NCI-H82 treated with DMSO at 0.1 percent for 48 hours (cell line): ENCODE measurements at regions not wholly inside any gene's neighbourhood (a gene's known extent, or its start where the extent isn't known, plus 50 kb on each side); places are given as distances from the start of the nearest gene placed in this dataset.
"Not testable (repeated sequence)": the region's sequence is repeated elsewhere in the genome, so short reads cannot be mapped to it uniquely, and the experiment has no call there.

Experiments
- DNase-seq: peaks from one replicate; lab custom pipeline; 2025; ENCODE audit not compliant: unreplicated experiment; lab: John Stamatoyannopoulos, UW

DNA sequence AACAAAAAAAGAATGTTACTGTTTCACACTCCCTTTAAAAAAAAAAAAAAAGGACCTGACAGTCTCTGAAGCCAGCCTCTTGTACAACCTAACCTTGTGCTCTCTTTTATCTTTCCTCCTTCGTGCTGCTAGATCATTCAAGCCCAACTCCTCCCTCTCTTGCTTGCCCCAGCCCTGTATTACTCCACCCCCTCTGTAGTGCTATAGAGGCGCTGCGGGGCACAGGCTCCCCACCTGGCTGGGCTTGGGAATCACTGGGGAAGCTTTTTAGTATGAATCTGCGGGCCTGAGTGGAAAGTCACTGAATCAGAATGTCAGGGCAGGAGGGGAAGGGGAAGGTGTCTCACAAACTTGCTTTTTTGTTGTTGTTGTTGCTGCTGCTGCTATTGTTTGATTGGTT, 383.7 kb upstream of the CAMK1G start:
- peak; percentile 5 for DNase-seq

DNA sequence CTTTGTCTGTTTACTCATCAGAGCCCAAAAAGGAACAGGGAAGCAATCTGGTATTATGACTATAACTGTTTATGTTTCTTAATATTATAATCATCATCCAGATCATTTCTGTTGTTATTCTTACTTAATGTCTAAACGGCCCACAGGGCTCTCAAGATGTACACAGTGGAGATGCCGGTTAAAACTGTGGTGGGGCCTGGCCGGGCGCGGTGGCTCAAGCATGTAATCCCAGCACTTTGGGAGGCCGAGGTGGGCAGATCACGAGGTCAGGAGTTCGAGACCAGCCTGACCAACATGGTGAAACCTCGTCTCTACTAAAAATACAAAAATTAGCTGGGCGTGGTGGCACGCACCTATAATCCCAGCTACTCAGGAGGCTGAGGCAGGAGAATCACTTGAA, 381.2 kb upstream of the CAMK1G start:
- not testable (repeated sequence) for DNase-seq

DNA sequence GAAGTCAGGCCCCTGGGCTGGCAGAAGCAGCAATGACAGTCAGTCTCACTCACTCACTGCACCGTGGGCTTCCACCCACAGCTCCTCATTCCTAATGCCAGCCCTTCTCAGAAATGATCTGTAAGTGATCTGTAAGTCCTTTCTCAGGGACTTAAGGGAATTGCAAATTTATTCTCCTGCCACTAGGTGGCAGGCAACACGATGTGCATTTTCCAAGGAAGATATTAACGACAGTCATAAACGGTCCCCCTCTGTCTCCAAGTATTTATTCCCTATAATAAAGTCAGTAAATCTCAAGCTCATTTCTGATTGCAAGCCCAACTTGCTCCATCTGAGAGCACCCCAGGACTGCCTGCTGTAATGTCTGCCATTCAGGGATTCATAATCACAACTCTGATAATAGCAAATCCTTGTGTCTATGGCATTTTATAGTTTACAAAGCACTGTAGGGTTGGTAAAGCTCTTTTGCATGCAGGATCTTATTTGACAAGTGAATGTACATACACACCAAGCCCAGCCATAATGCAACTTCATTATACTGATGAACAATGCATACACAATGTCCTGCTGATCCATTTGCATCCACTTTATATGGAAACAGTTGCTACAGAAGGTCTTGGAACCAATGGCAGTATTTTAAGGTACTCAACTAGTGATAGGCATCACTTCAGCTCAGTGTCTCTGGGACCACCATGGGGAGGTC, 380.5 kb upstream of the CAMK1G start:
- DNase-seq: peak; percentile 29

DNA sequence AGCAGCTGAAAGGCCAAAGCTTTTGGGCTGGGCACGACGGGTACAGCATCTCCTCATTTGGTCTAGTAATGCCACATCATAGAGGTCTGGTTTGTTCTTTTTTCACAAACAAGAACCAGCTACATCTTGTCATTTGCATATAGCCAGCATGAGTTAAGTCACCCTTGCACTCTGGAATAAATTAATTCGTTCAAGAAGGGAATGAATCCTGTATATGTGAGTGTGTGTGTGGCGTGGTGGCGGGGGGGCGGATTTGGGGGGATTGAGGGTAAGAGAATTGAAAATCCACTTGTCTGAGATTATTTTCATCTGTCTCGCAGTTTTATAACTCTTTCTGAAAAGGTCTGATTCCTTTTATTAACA, 380.0 kb upstream of the CAMK1G start:
- DNase-seq: no peak

DNA sequence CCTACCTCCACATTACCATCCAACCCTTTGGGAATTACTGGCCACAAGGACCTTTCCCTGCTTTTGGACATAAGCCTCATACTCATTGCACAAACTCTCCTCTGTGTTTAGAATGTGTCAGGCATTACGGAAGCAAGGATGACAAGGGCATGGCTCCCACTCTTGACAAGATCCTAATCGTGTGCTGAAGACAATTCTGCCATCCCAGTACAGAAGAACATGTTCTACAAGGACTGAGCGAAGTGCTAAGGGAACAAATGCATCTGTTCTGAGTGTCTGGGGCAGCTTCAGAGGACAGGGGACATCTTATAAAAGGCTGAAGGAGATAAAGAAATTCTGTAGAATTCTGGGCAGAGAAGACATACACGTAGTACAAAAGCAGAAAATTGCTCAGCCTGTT, 378.5 kb upstream of the CAMK1G start:
- DNase-seq: no peak

DNA sequence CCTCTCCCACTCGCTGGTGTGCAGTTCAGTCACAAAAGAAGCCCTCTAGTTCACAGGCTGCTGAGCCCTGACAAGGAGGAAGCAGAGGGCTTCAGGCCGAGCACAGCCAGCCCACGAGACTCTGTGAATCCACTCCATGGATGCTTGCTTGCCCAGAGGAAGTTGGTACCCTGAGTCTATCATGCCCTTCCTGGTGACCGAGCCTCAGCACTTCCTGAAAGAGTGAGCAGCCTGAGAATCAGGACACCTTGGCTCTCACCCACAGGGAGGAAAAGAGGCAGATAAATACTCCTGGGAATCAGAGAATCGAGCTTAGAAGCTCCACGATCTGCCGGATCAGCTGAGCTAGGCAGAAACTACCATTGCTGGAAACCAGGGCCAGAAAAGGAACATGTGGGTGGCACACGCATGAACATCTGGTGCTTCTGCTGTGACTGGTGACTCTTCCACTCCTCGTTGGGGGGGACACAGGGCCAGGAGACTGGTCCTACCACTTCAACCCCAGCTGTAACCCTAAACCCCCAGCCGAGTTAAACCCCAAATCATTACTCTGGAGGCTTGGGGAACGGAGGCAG, 376.3 kb upstream of the CAMK1G start:
- no peak for DNase-seq

DNA sequence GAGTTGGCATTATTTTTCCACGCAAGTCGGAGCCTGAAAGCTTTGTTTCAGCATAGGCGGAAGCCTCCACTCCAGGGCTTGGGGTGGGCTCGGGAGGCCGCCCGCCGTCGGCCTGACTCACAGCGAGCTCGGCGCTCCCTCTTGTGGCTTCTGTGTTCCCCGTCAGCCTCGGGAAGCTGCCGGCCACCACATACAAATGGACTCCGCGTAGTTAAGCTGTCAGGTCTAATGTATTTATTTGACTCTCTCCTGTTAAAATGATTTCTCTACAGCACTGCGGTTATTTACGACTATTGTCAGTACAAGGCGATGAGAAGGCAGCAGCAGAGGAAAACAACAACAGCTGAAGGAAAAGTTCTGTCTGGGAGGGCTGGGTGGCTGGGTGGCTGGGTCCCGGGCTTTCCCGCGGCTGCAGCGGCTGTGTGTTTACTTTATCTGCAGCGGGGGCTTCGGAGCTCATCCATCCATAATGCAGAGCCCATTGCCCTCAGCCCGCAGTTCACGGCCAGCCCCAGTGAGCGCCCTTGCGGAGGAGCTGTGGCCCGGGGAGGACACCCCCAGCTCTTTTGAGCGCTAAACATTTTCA, 375.7 kb upstream of the CAMK1G start:
- peak; percentile 61 for DNase-seq

DNA sequence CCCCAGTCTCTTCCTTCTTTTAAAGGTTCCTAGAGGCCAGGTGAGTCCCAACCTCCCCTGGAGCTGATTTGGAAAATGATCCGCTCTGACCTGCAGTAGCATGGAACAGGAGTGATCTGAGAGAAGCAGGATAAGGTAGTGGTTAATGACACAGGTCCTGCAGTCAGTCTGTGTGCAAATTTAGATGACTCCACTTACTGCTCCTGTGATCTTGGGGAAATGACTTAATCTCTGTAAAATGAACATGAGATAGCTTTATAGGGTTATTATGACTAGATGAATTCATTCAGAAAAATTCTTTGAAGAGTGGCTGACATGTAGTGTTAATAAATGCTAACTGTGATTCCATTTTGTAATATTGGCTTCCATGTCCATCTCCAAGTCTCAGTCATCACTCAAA, 374.9 kb upstream of the CAMK1G start:
- DNase-seq: no peak

DNA sequence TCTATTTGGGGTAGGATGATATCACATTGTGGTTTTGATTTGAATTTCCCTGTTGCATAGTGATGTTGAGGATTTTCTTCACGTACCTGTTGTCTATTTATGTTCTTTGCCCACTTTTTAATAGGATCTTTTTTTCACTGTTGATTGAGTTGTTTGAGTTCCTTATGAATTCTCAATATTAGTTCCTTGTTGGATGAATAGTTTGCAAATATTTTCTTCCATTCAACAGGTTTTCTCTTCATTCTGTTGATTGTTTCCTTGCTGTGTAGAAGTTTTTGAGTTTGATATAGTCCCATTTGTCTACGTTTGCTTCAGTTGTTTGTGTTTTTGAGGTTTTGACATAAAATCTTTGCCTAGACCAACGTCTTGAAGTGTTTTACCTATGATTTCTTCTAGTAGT, 369.5 kb upstream of the CAMK1G start:
- DNase-seq: no peak

DNA sequence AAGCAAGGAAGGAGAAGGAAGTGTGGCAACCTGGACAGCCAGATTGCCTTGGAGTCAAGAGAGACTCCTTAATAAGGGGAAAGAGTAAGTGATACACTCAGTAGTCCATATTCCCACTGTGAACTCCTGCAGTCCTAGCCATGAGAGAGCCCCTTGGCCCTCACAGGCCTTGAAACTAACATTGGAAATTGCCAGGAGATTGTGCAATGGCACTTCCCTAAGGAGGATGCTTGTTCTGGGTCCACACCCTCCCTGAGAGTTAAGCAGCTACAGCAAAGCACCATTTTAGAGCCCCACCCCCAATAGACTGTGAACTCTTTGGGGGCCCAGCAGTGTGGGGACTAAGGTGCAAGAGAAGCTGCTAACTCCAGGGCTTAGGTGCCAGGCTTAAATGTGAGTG, 367.7 kb upstream of the CAMK1G start:
- DNase-seq: no peak

DNA sequence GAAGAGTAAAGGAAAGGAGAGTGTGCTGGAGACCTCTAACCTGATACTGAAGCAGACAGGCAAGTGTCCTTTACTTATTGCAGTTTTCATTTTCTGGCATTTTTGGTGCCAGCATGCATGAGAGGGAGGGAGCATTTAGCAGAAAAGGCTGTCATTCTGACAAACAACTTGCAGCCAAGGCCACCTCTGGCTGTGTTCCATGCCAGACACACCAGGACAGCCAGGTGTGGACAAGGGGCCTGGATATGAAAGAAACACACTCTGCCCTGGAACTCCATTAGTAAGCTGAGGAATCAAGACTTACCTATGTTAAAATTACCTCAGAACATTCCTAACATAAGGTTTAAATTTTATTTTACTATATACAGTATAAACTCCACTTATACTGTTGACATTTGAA, 365.4 kb upstream of the CAMK1G start:
- no peak for DNase-seq

DNA sequence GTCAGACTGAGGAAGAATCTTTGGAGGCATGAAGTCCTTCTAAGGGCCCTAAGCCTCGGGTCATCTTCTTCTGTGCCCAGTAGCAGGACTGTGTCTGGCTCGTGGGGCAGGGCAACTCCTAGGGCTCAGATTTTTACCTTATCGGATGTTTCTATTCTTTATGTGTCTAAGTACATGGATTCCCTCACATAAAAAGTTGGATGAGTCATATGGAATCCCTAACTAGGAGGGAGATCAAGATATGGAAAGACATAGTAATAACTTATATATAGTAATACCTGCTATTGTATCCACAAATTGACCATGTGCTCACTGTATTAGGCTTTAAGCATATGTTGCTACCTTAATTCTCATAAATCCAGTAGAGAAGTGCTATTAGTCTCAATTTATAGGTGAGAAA, 364.5 kb upstream of the CAMK1G start:
- DNase-seq: no peak

DNA sequence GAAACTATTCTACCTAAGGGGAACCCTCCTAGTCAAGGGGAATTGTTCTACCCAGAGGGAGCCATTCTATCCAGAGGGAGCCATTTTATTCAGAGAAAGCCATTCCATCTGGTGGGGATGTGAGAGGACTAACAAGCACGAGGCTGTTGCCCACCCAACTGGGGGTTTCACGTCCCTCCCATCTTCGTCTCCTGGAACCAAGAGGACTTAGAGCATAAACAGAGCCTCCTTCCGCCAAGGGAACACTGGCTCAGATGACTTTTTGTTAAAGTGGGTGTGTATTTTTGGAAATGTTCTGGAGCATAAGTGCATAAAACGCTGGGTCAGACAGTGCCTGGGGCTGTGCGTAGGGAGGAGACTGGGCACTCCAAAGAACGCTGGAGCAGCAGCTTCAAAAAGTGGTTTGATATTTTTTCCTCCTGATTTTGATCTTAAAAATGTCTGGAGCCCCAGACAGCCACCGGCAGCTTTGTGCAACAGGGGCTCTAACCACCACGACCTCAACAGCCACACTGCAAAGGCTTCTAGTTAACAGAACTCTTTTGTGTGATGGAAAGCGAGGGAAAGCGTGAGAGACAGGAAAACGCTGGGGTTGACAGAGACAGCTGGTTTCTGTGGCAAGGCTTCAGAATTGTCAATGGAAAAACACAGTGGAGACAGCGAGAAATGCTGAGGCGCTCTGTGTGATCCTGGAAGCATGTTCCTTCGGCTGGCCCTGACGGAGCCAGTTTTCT, 363.6 kb upstream of the CAMK1G start:
- no peak for DNase-seq

DNA sequence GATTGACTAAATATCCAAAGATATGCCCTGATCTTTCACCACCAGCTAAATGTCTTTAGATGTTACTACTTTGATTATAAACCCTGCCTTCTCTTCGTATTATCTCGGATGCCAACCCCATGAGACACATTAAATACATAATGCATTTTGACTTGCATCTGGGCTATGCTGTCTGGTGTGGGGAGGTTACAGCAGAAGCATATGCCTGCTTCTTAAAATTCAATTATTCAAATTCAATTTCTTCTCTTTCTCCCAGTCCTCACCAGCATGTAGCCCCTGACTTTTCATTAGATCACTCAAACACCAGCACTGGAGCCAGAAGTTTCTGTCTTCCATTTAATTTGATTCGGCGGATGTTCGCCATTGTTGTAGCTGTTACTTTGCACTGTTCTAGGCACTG, 360.7 kb upstream of the CAMK1G start:
- no peak for DNase-seq

DNA sequence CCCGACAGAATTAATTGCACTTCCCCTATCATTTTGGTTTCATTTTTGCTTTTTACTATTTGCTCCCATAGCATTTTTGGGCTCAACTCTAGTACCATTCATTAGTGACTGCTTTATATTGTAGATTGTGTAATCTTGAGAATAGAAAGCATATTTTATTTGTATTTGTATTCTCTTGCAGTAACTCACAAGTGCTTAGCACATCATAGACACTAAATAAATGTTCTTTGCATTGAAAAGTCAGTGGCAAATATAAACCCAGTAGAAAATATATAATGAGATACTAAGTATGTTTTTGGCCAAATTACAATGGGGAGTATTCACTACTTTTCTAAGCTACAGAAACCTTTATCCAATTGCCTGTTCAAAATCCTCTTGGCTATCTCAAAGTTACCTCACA, 359.7 kb upstream of the CAMK1G start:
- no peak for DNase-seq

DNA sequence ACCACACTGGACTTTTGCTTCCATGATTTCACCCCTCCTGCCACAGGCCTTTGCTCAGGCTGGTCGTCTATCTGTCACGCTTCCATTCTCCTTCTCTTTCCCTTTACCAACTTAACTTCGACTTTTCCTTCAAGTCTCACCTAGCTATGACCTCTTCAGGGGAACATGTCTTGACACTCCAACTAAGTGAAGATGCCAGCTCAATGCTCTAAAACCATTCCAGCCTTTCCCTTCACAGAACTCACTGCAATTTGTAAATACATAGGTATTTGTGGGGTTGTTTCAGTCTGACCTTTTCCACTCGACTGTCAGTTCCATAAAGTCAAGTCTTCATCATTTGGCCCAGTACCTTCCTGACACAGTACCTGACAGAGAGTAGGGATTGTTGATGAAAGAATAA, 358.6 kb upstream of the CAMK1G start:
- DNase-seq: no peak

DNA sequence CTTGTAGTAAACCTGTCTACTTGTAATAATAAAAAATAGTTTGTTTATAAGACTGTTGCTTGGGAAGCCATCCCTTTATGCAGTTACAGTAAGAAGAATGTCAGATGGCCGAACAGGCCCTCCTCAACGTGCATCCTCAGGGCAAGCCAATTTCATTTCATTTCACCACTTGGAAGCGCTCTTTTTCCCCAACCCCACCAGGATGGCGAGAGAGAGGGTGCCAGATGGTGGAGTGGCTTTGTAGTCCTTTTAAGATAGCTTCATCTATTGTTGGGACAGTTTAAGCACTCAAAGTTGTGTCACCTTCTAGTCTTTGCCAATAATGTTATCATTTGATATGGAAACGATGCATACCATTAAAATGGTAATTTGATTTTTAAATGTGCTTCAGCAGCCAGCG, 356.3 kb upstream of the CAMK1G start:
- DNase-seq: no peak

DNA sequence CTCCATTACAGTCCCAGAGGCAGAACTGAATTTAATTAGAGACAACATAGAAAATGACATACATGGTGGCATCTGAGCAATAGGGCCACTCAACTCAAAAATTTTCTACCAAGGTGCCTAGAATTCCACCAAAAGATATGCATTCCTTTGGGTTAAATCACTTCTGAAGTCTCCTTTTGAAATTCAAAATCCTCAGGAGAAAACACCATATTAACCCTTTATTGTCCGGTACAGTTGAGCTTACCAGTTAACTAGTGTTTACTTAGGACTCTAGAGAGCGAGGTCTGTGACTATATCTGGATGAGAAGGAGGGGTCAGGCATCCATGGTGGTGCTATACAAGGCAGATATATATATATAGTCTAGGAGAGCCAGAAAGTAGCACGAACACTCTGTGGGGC, 355.6 kb upstream of the CAMK1G start:
- DNase-seq: no peak

DNA sequence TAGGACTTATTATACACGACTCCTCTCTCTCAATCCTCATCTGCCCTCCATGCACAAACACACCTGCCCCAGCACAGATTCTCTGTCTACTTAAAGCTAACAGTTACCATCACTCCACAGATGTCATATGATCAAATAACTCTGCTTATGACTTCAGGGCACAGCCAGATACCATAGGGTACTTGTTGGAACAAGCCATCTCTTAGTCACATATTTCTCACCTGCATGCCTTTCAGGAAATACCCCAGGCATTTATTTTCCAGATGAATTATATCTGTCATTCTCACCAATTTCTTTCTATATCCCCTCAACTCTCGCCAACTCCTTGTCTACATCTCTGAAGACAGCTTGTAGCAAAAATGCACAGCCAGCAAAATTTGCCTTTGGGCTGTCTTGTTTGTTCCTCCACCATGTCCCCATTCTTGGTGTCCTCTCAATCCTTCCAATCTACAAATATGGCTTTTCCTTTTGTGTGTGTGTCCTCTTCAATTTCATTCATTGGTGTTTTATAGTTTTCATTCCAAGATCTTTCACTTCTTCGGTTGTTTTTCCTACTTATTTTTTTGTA, 353.9 kb upstream of the CAMK1G start:
- DNase-seq: no peak

DNA sequence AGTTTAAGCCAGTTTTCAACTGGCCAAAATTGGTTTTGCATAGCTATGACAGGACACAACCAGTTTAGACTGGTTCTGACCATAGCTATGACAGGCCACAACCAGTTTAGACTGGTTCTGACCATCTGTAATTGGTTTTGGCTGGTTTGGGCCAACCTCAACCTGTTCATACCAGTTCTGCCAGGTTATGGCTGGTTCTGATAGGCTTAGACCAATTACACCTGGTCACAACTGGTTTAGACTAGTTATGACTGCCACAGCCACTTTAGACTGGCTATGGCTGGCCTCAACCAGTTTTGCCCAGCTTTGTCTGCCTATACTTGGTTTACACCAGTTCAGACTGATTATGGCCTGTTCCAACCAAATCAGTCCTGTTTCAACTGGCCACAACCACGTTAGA, 353.2 kb upstream of the CAMK1G start:
- no peak for DNase-seq

DNA sequence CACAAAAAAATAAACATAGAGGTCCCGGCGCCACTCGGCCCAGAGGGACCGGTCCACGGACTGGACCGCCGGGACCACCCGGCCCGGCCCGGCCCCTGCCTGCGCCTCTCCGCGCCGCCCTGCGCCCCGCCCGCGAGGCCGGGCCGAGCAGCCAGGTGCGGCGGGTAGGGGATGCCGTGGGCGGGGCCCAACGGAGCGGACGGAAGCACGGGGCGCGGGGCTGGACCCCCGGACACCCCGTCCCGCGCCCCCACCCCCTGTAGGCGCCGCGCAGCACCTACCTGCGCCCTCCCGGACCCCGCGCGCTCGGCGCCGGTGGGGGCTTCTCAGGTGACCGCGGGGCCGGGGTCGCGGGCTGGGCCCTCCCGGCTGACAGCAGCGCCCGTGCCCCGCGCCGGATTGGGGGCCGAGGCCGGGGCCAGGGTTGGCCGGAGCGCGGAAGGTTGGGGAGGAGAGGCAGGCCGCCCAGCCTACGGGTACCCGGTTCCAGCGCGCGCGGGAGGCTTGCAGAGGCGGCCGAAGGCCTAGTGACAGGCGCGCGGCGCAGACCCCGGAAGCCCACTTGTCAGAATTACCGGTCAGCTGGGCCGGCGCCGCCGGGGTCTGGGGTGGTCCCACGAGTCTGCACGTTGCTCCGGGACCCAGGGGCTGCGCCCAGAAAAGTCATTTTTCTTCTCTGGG, 351.9 kb upstream of the CAMK1G start:
- no peak for DNase-seq
